Thyroid gland (tissue), 4 donors: ENCODE measurements at regions not wholly inside any gene's neighbourhood (a gene's known extent, or its start where the extent isn't known, plus 50 kb on each side); places are given as distances from the start of the nearest gene placed in this dataset.

Experiments
- DNase-seq, 2 donors: peaks; one replicate each; pipeline ENCODE4 v3.0.0-alpha.2; 2019
- H3K27ac ChIP-seq, 3 donors: fragments of 200-600 bp; sonication (generic); 1 replicate in 2 of 3; 2 replicates in 1 of 3; pipeline ENCODE4 v1.5.1; 2016 to 2019; ENCODE audit warnings: mild to moderate bottlenecking in 1 of 3, moderate library complexity in 1 of 3
- H3K27me3 ChIP-seq: fragments of 200-600 bp; sonication (generic); one replicate; pipeline ENCODE4 v1.5.1; 2019
- H3K36me3 ChIP-seq, 2 donors: fragments of 200-600 bp; sonication (generic); one replicate each; pipeline ENCODE4 v1.5.1; 2016 to 2019
- H3K4me1 ChIP-seq, 2 donors: fragments of 200-600 bp; sonication (generic); one replicate each; pipeline ENCODE4 v1.5.1; 2017 to 2019
- H3K4me3 ChIP-seq, 3 donors: fragments of 200-600 bp; sonication (generic); replicated peaks in 1 of 3; 1 replicate in 2 of 3; 2 replicates in 1 of 3; pipeline ENCODE4 v1.5.1; 2016; ENCODE audit warnings: mild to moderate bottlenecking in 1 of 3
- H3K9me3 ChIP-seq: fragments of 200-600 bp; sonication (generic); one replicate; pipeline ENCODE4 v1.5.1; 2017
- CTCF ChIP-seq, 6 experiments: fragments of 200-600 bp in 3 of 6; fragments of 450-650 bp in 3 of 6; sonication (generic) in 3 of 6; IDR thresholded peaks; one replicate each; pipeline ENCODE4 v1.5.1; 2016 to 2019; ENCODE audit warnings: antibody characterized with exemption in 6 of 6, mild to moderate bottlenecking in 2 of 6, inconsistent platforms in 1 of 6, moderate library complexity in 1 of 6
- POLR2A ChIP-seq, 2 donors: fragments of 450-650 bp; IDR thresholded peaks; one replicate each; pipeline ENCODE4 v1.6.1; 2017; ENCODE audit warnings: antibody characterized with exemption in 2 of 2, mild to moderate bottlenecking in 2 of 2, moderate library complexity in 1 of 2
- WGBS, 2 donors: methylation state at CpG; one replicate each; pipeline ENCODE4 v1.1.5; 2017; 5-methylcytosine and 5-hydroxymethylcytosine counted together
- intact Hi-C: fragments of 100-400 bp; cut with DNase I; formaldehyde crosslinking; loops from one replicate; pipeline ENCODE4 v1.15.1; 2023

- 75 to 80% methylated on average over 2 of the region's 2 CpGs for WGBS, 2 donors
Measured at GRCh38 chr10:120748519-120748918, 102.6 kb upstream of the WDR11 start.

GRCh38 chr10:120749072-120749471, 102.1 kb upstream of the WDR11 start:
- Histone ChIP-seq H3K9me3 (no peaks in the 10 kb centered on the region), H3K36me3 (no peaks in the 10 kb centered on the region), H3K27ac (no peak overlapping the region), H3K27me3 (no peaks in the 10 kb centered on the region), H3K4me1 (no peaks in the 10 kb centered on the region), H3K4me3 (no peak overlapping the region)
- no peak for DNase-seq
- no peak for TF ChIP-seq POLR2A (IDR thresholded peaks at IDR 0.05)
- no peak for TF ChIP-seq CTCF (IDR thresholded peaks at IDR 0.05)
- WGBS, 2 donors = 81 to 82% methylated on average over 2 of the region's 2 CpGs
- intact Hi-C loops = no loop called here

More at GRCh38 chr10:120748519-120748918, 102.6 kb upstream of the WDR11 start:
- intact Hi-C loops = no loop called here
- Histone ChIP-seq H3K4me1 (no peaks in the 10 kb centered on the region), H3K27me3 (no peaks in the 10 kb centered on the region), H3K36me3 (no peaks in the 10 kb centered on the region), H3K9me3 (no peaks in the 10 kb centered on the region), H3K4me3 (no peak overlapping the region), H3K27ac (no peak overlapping the region)
- no peak for DNase-seq
- TF ChIP-seq CTCF (IDR thresholded peaks at IDR 0.05) (no peak), POLR2A (IDR thresholded peaks at IDR 0.05) (no peak)

GRCh38 chr10:120749856-120750566, 101.2 kb upstream of the WDR11 start:
- intact Hi-C loops = no loop called here
- H3K4me1 ChIP-seq = no peaks in the 10 kb centered on the region
- H3K36me3 ChIP-seq = no peaks in the 10 kb centered on the region
- no peak overlapping the region for H3K27ac ChIP-seq
- H3K27me3 ChIP-seq = no peaks in the 10 kb centered on the region
- TF ChIP-seq POLR2A (IDR thresholded peaks at IDR 0.05) (no peak), CTCF (IDR thresholded peaks at IDR 0.05) (no peak)
- no peak overlapping the region for H3K4me3 ChIP-seq
- 73 to 81% methylated on average over 11 of the region's 11 CpGs for WGBS, 2 donors
- DNase-seq = no peak
- no peaks in the 10 kb centered on the region for H3K9me3 ChIP-seq

GRCh38 chr10:120755771-120756170, 95.4 kb upstream of the WDR11 start:
- DNase-seq = no peak
- no peak overlapping the region for H3K4me3 ChIP-seq
- H3K4me1 ChIP-seq = no peaks in the 10 kb centered on the region
- H3K27me3 ChIP-seq = no peaks in the 10 kb centered on the region
- TF ChIP-seq POLR2A (IDR thresholded peaks at IDR 0.05) (no peak), CTCF (IDR thresholded peaks at IDR 0.05) (no peak)
- intact Hi-C loops = no loop called here
- no peaks in the 10 kb centered on the region for H3K36me3 ChIP-seq
- no peaks in the 10 kb centered on the region for H3K9me3 ChIP-seq
- no peak overlapping the region for H3K27ac ChIP-seq

GRCh38 chr10:120760253-120760652, 90.9 kb upstream of the WDR11 start:
- Histone ChIP-seq H3K9me3 (no peaks in the 10 kb centered on the region), H3K36me3 (no peaks in the 10 kb centered on the region), H3K4me3 (no peak overlapping the region), H3K27ac (no peak overlapping the region), H3K4me1 (no peaks in the 10 kb centered on the region), H3K27me3 (no peaks in the 10 kb centered on the region)
- 64 to 68% methylated on average over 4 of the region's 4 CpGs for WGBS, 2 donors
- no peak for TF ChIP-seq POLR2A (IDR thresholded peaks at IDR 0.05)
- TF ChIP-seq CTCF (IDR thresholded peaks at IDR 0.05) = no peak
- no peak for DNase-seq
- intact Hi-C loops = no loop called here
